ENCODE measurements at regions not wholly inside any gene's neighbourhood (a gene's known extent, or its start where the extent isn't known, plus 50 kb on each side); places are given as distances from the start of the nearest gene placed in this dataset.

- Histone ChIP-seq H3K4me3 (replicated peaks; ENCODE audit: low read depth, low read length) (no peak overlapping the region), H3K36me3 (ENCODE audit: control insufficient read depth, insufficient read depth, low read length) (no peaks in the 10 kb centered on the region), H3K27me3 (replicated peaks; ENCODE audit: control insufficient read depth, insufficient read depth, low read length) (no peaks in the 10 kb centered on the region)
- TF ChIP-seq CTCF (IDR thresholded peaks at IDR 0.05; ENCODE audit: insufficient read depth, low read length, poor library complexity, severe bottlenecking) = no peak
- no peak for DNase-seq (ENCODE audit: extremely low read depth, insufficient read length)
These were observed 820.8 kb downstream of the BRINP3 start for GRCh38 chr1:189656628-189657530.

GRCh38 chr1:189657715-189658114, 819.9 kb downstream of the BRINP3 start:
- Histone ChIP-seq H3K27me3 (replicated peaks; ENCODE audit: control insufficient read depth, insufficient read depth, low read length) (no peaks in the 10 kb centered on the region), H3K4me3 (replicated peaks; ENCODE audit: low read depth, low read length) (no peak overlapping the region), H3K36me3 (ENCODE audit: control insufficient read depth, insufficient read depth, low read length) (no peaks in the 10 kb centered on the region)
- no peak for TF ChIP-seq CTCF (IDR thresholded peaks at IDR 0.05; ENCODE audit: insufficient read depth, low read length, poor library complexity, severe bottlenecking)
- no peak for DNase-seq (ENCODE audit: extremely low read depth, insufficient read length)

- Histone ChIP-seq H3K36me3 (ENCODE audit: control insufficient read depth, insufficient read depth, low read length) (no peaks in the 10 kb centered on the region), H3K27me3 (replicated peaks; ENCODE audit: control insufficient read depth, insufficient read depth, low read length) (no peaks in the 10 kb centered on the region), H3K4me3 (replicated peaks; ENCODE audit: low read depth, low read length) (no peak overlapping the region)
- TF ChIP-seq CTCF (IDR thresholded peaks at IDR 0.05; ENCODE audit: insufficient read depth, low read length, poor library complexity, severe bottlenecking) = no peak
- no peak for DNase-seq (ENCODE audit: extremely low read depth, insufficient read length)
These were observed 819.3 kb downstream of the BRINP3 start for GRCh38 chr1:189658381-189658780.

- TF ChIP-seq CTCF (IDR thresholded peaks at IDR 0.05; ENCODE audit: insufficient read depth, low read length, poor library complexity, severe bottlenecking) = no peak
- DNase-seq (ENCODE audit: extremely low read depth, insufficient read length) = no peak
- H3K4me3 ChIP-seq (replicated peaks; ENCODE audit: low read depth, low read length) = no peak overlapping the region
- no peaks in the 10 kb centered on the region for H3K36me3 ChIP-seq (ENCODE audit: control insufficient read depth, insufficient read depth, low read length)
- H3K27me3 ChIP-seq (replicated peaks; ENCODE audit: control insufficient read depth, insufficient read depth, low read length) = no peaks in the 10 kb centered on the region
These were observed 817.9 kb downstream of the BRINP3 start for GRCh38 chr1:189659731-189660130.

GRCh38 chr1:189662190-189662589, 815.5 kb downstream of the BRINP3 start:
- no peaks in the 10 kb centered on the region for H3K27me3 ChIP-seq (replicated peaks; ENCODE audit: control insufficient read depth, insufficient read depth, low read length)
- no peaks in the 10 kb centered on the region for H3K36me3 ChIP-seq (ENCODE audit: control insufficient read depth, insufficient read depth, low read length)
- no peak for DNase-seq (ENCODE audit: extremely low read depth, insufficient read length)
- no peak for TF ChIP-seq CTCF (IDR thresholded peaks at IDR 0.05; ENCODE audit: insufficient read depth, low read length, poor library complexity, severe bottlenecking)
- H3K4me3 ChIP-seq (replicated peaks; ENCODE audit: low read depth, low read length) = no peak overlapping the region

Data from GM06990 (cell line).